Activated CD8-positive, alpha-beta T cell treated with anti-CD3 and anti-CD28 coated beads for 36 hours (primary cell): ENCODE measurements at regions not wholly inside any gene's neighbourhood (a gene's known extent, or its start where the extent isn't known, plus 50 kb on each side); places are given as distances from the start of the nearest gene placed in this dataset.

Experiments used
- ATAC-seq: fragments of 200-7000 bp; cut with Tn5 transposase; one replicate; pipeline ENCODE4 v1.10.0; 2021; ENCODE audit warnings: mild to moderate bottlenecking, moderate library complexity
- CTCF ChIA-PET: fragments of 350-600 bp; sonication (Branson Sonifier 250); formaldehyde crosslinking; loops from one replicate; lab custom pipeline; 2021; ENCODE audit warnings: antibody characterized with exemption; lab: Charles Lee
- POLR2A ChIA-PET: fragments of 350-600 bp; sonication (Branson Sonifier 250); formaldehyde crosslinking; loops from one replicate; lab custom pipeline; 2021; ENCODE audit warnings: antibody characterized with exemption; lab: Charles Lee
- DNase-seq: peaks from one replicate; pipeline ENCODE4 v3.0.0-alpha.2; 2020
- H3K27ac Mint-ChIP-seq: one replicate; pipeline ENCODE4 v1.8.0; 2021; ENCODE audit warnings: mild to moderate bottlenecking, mixed read lengths
- H3K27me3 Mint-ChIP-seq: one replicate; pipeline ENCODE4 v1.8.0; 2021; ENCODE audit warnings: mixed read lengths
- H3K36me3 Mint-ChIP-seq: one replicate; pipeline ENCODE4 v1.8.0; 2021; ENCODE audit warnings: low read depth, mixed read lengths
- H3K4me1 Mint-ChIP-seq: one replicate; pipeline ENCODE4 v1.8.0; 2021; ENCODE audit warnings: low read depth, mixed read lengths
- H3K4me3 Mint-ChIP-seq: one replicate; pipeline ENCODE4 v1.8.0; 2021; ENCODE audit warnings: mild to moderate bottlenecking, moderate library complexity, mixed read lengths
- H3K9me3 Mint-ChIP-seq: one replicate; pipeline ENCODE4 v1.8.0; 2021; ENCODE audit warnings: mixed read lengths
- CTCF ChIP-seq: fragments of 200-600 bp; IDR thresholded peaks from one replicate; pipeline ENCODE4 v1.8.0; 2022; ENCODE audit warnings: antibody characterized with exemption, mild to moderate bottlenecking
- intact Hi-C: fragments of 100-400 bp; cut with micrococcal nuclease; formaldehyde crosslinking; loops from one replicate; pipeline ENCODE4 v1.10.0; 2022

- H3K9me3 Mint-ChIP-seq = peaks cover 9% of the 10 kb centered on the region
- intact Hi-C loops = no loop called here
- no peak for DNase-seq
- H3K36me3 Mint-ChIP-seq = no peaks in the 10 kb centered on the region
- ChIA-PET POLR2A (no interaction called here), CTCF (no interaction called here)
- no peak overlapping the region for H3K4me3 Mint-ChIP-seq
- no peak overlapping the region for H3K27ac Mint-ChIP-seq
- no peak for ATAC-seq
- H3K27me3 Mint-ChIP-seq = no peaks in the 10 kb centered on the region
- no peak for TF ChIP-seq CTCF
- no peaks in the 10 kb centered on the region for H3K4me1 Mint-ChIP-seq
Observed at GRCh38 chr2:4455486-4456155, 752.2 kb downstream of the DCDC2C start.

- Mint-ChIP-seq H3K36me3 (no peaks in the 10 kb centered on the region), H3K4me3 (no peak overlapping the region), H3K9me3 (no peaks in the 10 kb centered on the region), H3K4me1 (no peaks in the 10 kb centered on the region), H3K27me3 (no peaks in the 10 kb centered on the region), H3K27ac (no peak overlapping the region)
- POLR2A ChIA-PET = no interaction called here
- TF ChIP-seq CTCF = no peak
- no peak for ATAC-seq
- intact Hi-C loops = no loop called here
- CTCF ChIA-PET = no interaction called here
- no peak for DNase-seq
Observed at GRCh38 chr2:4464634-4465266, 761.4 kb downstream of the DCDC2C start.

GRCh38 chr2:4465671-4466070 is 762.3 kb downstream of the DCDC2C start:
- DNase-seq (no peak), ATAC-seq (no peak)
- no peak for TF ChIP-seq CTCF
- Mint-ChIP-seq H3K27ac (no peak overlapping the region), H3K36me3 (no peaks in the 10 kb centered on the region), H3K4me3 (no peak overlapping the region), H3K4me1 (no peaks in the 10 kb centered on the region), H3K9me3 (no peaks in the 10 kb centered on the region), H3K27me3 (no peaks in the 10 kb centered on the region)
- intact Hi-C loops = no loop called here
- ChIA-PET CTCF (no interaction called here), POLR2A (no interaction called here)

GRCh38 chr2:4475618-4476017 is 772.2 kb downstream of the DCDC2C start:
- no peak for TF ChIP-seq CTCF
- Mint-ChIP-seq H3K27ac (no peak overlapping the region), H3K4me3 (no peak overlapping the region), H3K4me1 (no peaks in the 10 kb centered on the region), H3K36me3 (no peaks in the 10 kb centered on the region), H3K27me3 (no peaks in the 10 kb centered on the region), H3K9me3 (peaks cover 7% of the 10 kb centered on the region)
- DNase-seq (no peak), ATAC-seq (no peak)
- CTCF ChIA-PET = no interaction called here
- POLR2A ChIA-PET = no interaction called here
- intact Hi-C loops = no loop called here

- no peak for ATAC-seq
Observed at GRCh38 chr2:4483050-4483449, 779.7 kb downstream of the DCDC2C start.

More at GRCh38 chr2:4483050-4483449, 779.7 kb downstream of the DCDC2C start:
- no peaks in the 10 kb centered on the region for H3K27me3 Mint-ChIP-seq
- no peak overlapping the region for H3K4me3 Mint-ChIP-seq
- no peak for DNase-seq
- no peaks in the 10 kb centered on the region for H3K4me1 Mint-ChIP-seq
- POLR2A ChIA-PET = no interaction called here
- CTCF ChIA-PET = no interaction called here
- intact Hi-C loops = no loop called here
- H3K36me3 Mint-ChIP-seq = no peaks in the 10 kb centered on the region
- TF ChIP-seq CTCF = no peak
- H3K9me3 Mint-ChIP-seq = peaks cover 17% of the 10 kb centered on the region
- no peak overlapping the region for H3K27ac Mint-ChIP-seq
